Caco-2 (cell line): ENCODE measurements at regions not wholly inside any gene's neighbourhood (a gene's known extent, or its start where the extent isn't known, plus 50 kb on each side); places are given as distances from the start of the nearest gene placed in this dataset.
"Not testable (repeated sequence)": the region's sequence is repeated elsewhere in the genome, so short reads cannot be mapped to it uniquely, and the experiment has no call there.

ENCODE experiments used
- BruUV-seq: library from RNA; stranded (reverse); fragments of 400-500 nt; replicated peaks from 2 replicates; lab custom pipeline; 2021; lab: Mats Ljungman, UMichigan
- CTCF ChIA-PET: fragments of 300-600 bp; sonication (Branson Sonifier 250); formaldehyde crosslinking; loops from one replicate; lab custom pipeline; 2022; ENCODE audit warnings: antibody characterized with exemption; lab: Charles Lee
- POLR2A ChIA-PET: fragments of 300-600 bp; sonication (Branson Sonifier 250); formaldehyde crosslinking; loops from one replicate; lab custom pipeline; 2022; ENCODE audit warnings: antibody characterized with exemption; lab: Charles Lee
- DNase-seq, 2 experiments: peaks; one replicate each; pipeline versions ENCODE4 v3.0.0 to v3.0.0-alpha.2; 2020 to 2022
- H3K27me3 ChIP-seq: replicated peaks from 2 replicates; pipeline ENCODE4 v1.6.0; 2011; ENCODE audit warnings: low read length; ENCODE audit not compliant: control insufficient read depth, insufficient read depth
- H3K36me3 ChIP-seq: 2 replicates; pipeline ENCODE4 v1.5.1; 2011; ENCODE audit warnings: low read length; ENCODE audit not compliant: control insufficient read depth, insufficient read depth
- H3K4me1 ChIP-seq: fragments of 250-450 bp; sonication (Bioruptor Pico); 2 replicates; pipeline ENCODE4 v1.5.1; 2020; ENCODE audit warnings: mild to moderate bottlenecking
- H3K4me3 ChIP-seq: 2 replicates; pipeline ENCODE4 v1.5.1; 2011; ENCODE audit warnings: low read depth, mild to moderate bottlenecking, control low read depth, low read length
- H3K9me3 ChIP-seq: fragments of 250-450 bp; sonication (Bioruptor Pico); 2 replicates; pipeline ENCODE4 v1.5.1; 2020; ENCODE audit warnings: mild to moderate bottlenecking, moderate library complexity
- H3K27ac Mint-ChIP-seq: one replicate; pipeline ENCODE4 v1.8.0; 2022; ENCODE audit warnings: mixed read lengths; ENCODE audit not compliant: unreplicated experiment
- H3K27me3 Mint-ChIP-seq: one replicate; pipeline ENCODE4 v1.8.0; 2022; ENCODE audit warnings: mixed read lengths; ENCODE audit not compliant: insufficient read depth, unreplicated experiment
- H3K36me3 Mint-ChIP-seq: one replicate; pipeline ENCODE4 v1.8.0; 2022; ENCODE audit warnings: mild to moderate bottlenecking, mixed read lengths; ENCODE audit not compliant: insufficient read depth, unreplicated experiment
- H3K4me1 Mint-ChIP-seq: one replicate; pipeline ENCODE4 v1.8.0; 2022; ENCODE audit warnings: low read depth, mixed read lengths; ENCODE audit not compliant: unreplicated experiment
- H3K4me3 Mint-ChIP-seq: one replicate; pipeline ENCODE4 v1.8.0; 2022; ENCODE audit warnings: mild to moderate bottlenecking, moderate library complexity, mixed read lengths; ENCODE audit not compliant: unreplicated experiment
- H3K9me3 Mint-ChIP-seq: one replicate; pipeline ENCODE4 v1.8.0; 2022; ENCODE audit warnings: mixed read lengths; ENCODE audit not compliant: unreplicated experiment
- intact Hi-C: fragments of 100-400 bp; cut with micrococcal nuclease; formaldehyde crosslinking; loops from one replicate; pipeline ENCODE4 v1.10.0; 2022; ENCODE audit not compliant: unreplicated experiment
- TF ChIP-seq, protein P1 (sequence below), 2 experiments: fragments of 200-600 bp in 1 of 2; IDR thresholded peaks; 1 replicate in 1 of 2; 2 replicates in 1 of 2; pipeline versions ENCODE4 v1.5.1 to v1.8.0; 2011 to 2022; ENCODE audit warnings: antibody characterized with exemption in 1 of 2, control low read depth in 1 of 2, inconsistent platforms in 1 of 2, low read depth in 1 of 2, low read length in 1 of 2, mild to moderate bottlenecking in 1 of 2, moderate library complexity in 1 of 2; ENCODE audit not compliant: insufficient read depth in 1 of 2, severe bottlenecking in 1 of 2, unreplicated experiment in 1 of 2

DNA sequence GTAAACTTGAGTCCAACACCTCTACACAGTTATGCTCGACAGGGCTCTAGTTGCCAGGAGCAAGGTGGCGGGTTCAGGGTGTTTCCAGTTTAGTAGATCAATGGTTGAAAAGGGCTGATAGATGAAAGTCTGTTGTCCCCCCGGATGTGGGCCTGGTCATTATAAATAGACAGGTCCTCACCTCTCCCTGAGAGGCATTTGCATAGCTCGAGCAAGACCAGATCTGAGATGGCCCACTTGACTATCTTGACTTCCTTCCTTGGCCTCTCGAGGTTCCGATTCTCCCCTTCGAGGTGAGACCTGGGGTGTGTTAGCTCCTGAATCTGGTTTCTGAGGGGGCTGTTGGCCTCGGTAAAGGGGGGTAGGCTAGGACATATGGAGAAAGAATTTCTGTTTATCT, 54.1 kb upstream of the RBMX start:
- DNase-seq, H3K4me3 Mint-ChIP-seq, POLR2A ChIA-PET, BruUV-seq, H3K36me3 Mint-ChIP-seq, H3K9me3 ChIP-seq, H3K9me3 Mint-ChIP-seq, CTCF ChIA-PET, intact Hi-C loops, H3K4me1 ChIP-seq, H3K27me3 ChIP-seq, H3K27me3 Mint-ChIP-seq, H3K4me1 Mint-ChIP-seq, H3K36me3 ChIP-seq, H3K27ac Mint-ChIP-seq, H3K4me3 ChIP-seq: not testable (repeated sequence)

GRCh38 chrX:136933611-136934145, 53.2 kb upstream of the RBMX start:
- ChIA-PET CTCF (no interaction called here), POLR2A (no interaction called here)
- Mint-ChIP-seq H3K27ac (no peak overlapping the region), H3K4me1 (no peaks in the 10 kb centered on the region), H3K27me3 (no peaks in the 10 kb centered on the region), H3K4me3 (no peak overlapping the region), H3K9me3 (peaks cover 6% of the 10 kb centered on the region), H3K36me3 (no peaks in the 10 kb centered on the region)
- TF ChIP-seq, protein P1, sequence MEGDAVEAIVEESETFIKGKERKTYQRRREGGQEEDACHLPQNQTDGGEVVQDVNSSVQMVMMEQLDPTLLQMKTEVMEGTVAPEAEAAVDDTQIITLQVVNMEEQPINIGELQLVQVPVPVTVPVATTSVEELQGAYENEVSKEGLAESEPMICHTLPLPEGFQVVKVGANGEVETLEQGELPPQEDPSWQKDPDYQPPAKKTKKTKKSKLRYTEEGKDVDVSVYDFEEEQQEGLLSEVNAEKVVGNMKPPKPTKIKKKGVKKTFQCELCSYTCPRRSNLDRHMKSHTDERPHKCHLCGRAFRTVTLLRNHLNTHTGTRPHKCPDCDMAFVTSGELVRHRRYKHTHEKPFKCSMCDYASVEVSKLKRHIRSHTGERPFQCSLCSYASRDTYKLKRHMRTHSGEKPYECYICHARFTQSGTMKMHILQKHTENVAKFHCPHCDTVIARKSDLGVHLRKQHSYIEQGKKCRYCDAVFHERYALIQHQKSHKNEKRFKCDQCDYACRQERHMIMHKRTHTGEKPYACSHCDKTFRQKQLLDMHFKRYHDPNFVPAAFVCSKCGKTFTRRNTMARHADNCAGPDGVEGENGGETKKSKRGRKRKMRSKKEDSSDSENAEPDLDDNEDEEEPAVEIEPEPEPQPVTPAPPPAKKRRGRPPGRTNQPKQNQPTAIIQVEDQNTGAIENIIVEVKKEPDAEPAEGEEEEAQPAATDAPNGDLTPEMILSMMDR (IDR thresholded peaks at IDR 0.05; ENCODE audit: insufficient read depth in 1 of 2, low read depth in 1 of 2, low read length in 1 of 2, severe bottlenecking in 1 of 2, unreplicated experiment in 1 of 2), result no peak
- Histone ChIP-seq H3K27me3 (no peaks in the 10 kb centered on the region), H3K9me3 (no peaks in the 10 kb centered on the region), H3K4me1 (no peaks in the 10 kb centered on the region), H3K36me3 (no peaks in the 10 kb centered on the region), H3K4me3 (no peak overlapping the region)
- intact Hi-C loops, result no loop called here
- no TSS peak for BruUV-seq
- no peak for DNase-seq

- Histone ChIP-seq H3K4me1 (no peaks in the 10 kb centered on the region), H3K9me3 (no peaks in the 10 kb centered on the region), H3K36me3 (no peaks in the 10 kb centered on the region), H3K4me3 (no peak overlapping the region), H3K27me3 (no peaks in the 10 kb centered on the region)
- no peak overlapping the region for H3K27ac Mint-ChIP-seq
- DNase-seq, result no peak
- CTCF ChIA-PET, result no interaction called here
- POLR2A ChIA-PET, result no interaction called here
- H3K4me1 Mint-ChIP-seq, result no peaks in the 10 kb centered on the region
- H3K36me3 Mint-ChIP-seq, result peaks cover 14% of the 10 kb centered on the region
- peaks cover 6% of the 10 kb centered on the region for H3K9me3 Mint-ChIP-seq
- intact Hi-C loops, result no loop called here
- TF ChIP-seq, protein P1 (IDR thresholded peaks at IDR 0.05; ENCODE audit: insufficient read depth in 1 of 2, low read depth in 1 of 2, low read length in 1 of 2, severe bottlenecking in 1 of 2, unreplicated experiment in 1 of 2), result no peak
- H3K27me3 Mint-ChIP-seq, result no peaks in the 10 kb centered on the region
- BruUV-seq, result no TSS peak
- no peak overlapping the region for H3K4me3 Mint-ChIP-seq
Measured at GRCh38 chrX:136931661-136932060, 51.1 kb upstream of the RBMX start.
